Ecto neural progenitor cell (in vitro differentiated cells): ENCODE measurements at regions not wholly inside any gene's neighbourhood (a gene's known extent, or its start where the extent isn't known, plus 50 kb on each side); places are given as distances from the start of the nearest gene placed in this dataset.

ENCODE experiments used
- DNase-seq: peaks from one replicate; pipeline ENCODE4 v3.0.0-alpha.2; 2018; ENCODE audit warnings: low spot score

- no peak for DNase-seq
These were observed 69.8 kb downstream of the CD83 start for GRCh38 chr6:14187406-14187805.

- no peak for DNase-seq
These were observed 71.5 kb downstream of the CD83 start for GRCh38 chr6:14189074-14189473.

GRCh38 chr6:14190191-14190928, 72.8 kb downstream of the CD83 start:
- no peak for DNase-seq

GRCh38 chr6:14190929-14191224, 73.3 kb downstream of the CD83 start:
- no peak for DNase-seq

- no peak for DNase-seq
These were observed 74.2 kb downstream of the CD83 start for GRCh38 chr6:14191761-14192160.

- no peak for DNase-seq
These were observed 74.7 kb downstream of the CD83 start for GRCh38 chr6:14192216-14192788.

- no peak for DNase-seq
These were observed 76.0 kb downstream of the CD83 start for GRCh38 chr6:14193524-14193923.

- DNase-seq: no peak
These were observed 76.9 kb downstream of the CD83 start for GRCh38 chr6:14194483-14194882.

- DNase-seq: no peak
These were observed 77.4 kb downstream of the CD83 start for GRCh38 chr6:14194976-14195375.

GRCh38 chr6:14196026-14196425, 78.5 kb downstream of the CD83 start:
- DNase-seq: no peak

GRCh38 chr6:14197118-14197517, 79.5 kb downstream of the CD83 start:
- DNase-seq: no peak

- no peak for DNase-seq
These were observed 82.5 kb downstream of the CD83 start for GRCh38 chr6:14200047-14200446.

GRCh38 chr6:14202947-14203346, 85.4 kb downstream of the CD83 start:
- no peak for DNase-seq

- no peak for DNase-seq
These were observed 88.8 kb downstream of the CD83 start for GRCh38 chr6:14206391-14206790.

GRCh38 chr6:14207448-14207847, 89.9 kb downstream of the CD83 start:
- no peak for DNase-seq

- no peak for DNase-seq
These were observed 91.4 kb downstream of the CD83 start for GRCh38 chr6:14209000-14209399.

GRCh38 chr6:14210077-14210476, 92.5 kb downstream of the CD83 start:
- no peak for DNase-seq

- DNase-seq: peak; percentile 96
These were observed 93.3 kb downstream of the CD83 start for GRCh38 chr6:14210663-14211561.

GRCh38 chr6:14211562-14211942, 94.0 kb downstream of the CD83 start:
- peak; percentile 90 for DNase-seq

- no peak for DNase-seq
These were observed 94.4 kb downstream of the CD83 start for GRCh38 chr6:14212020-14212419.

GRCh38 chr6:14212632-14213031, 95.1 kb downstream of the CD83 start:
- no peak for DNase-seq

- DNase-seq: no peak
These were observed 99.5 kb downstream of the CD83 start for GRCh38 chr6:14216946-14217684.
